K562 (cell line): ENCODE measurements at regions not wholly inside any gene's neighbourhood (a gene's known extent, or its start where the extent isn't known, plus 50 kb on each side); places are given as distances from the start of the nearest gene placed in this dataset.

Experiments
- CBFB ChIP-seq: sonication (generic); formaldehyde crosslinking; IDR thresholded peaks from 2 replicates; pipeline ENCODE4 v1.4.0; 2020; ENCODE audit warnings: mild to moderate bottlenecking, missing genetic modification reagents
- HSF4 ChIP-seq: fragments of 250-450 bp; sonication (Bioruptor Pico); IDR thresholded peaks from 2 replicates; pipeline ENCODE4 v2.1.2; 2022; ENCODE audit warnings: mild to moderate bottlenecking, moderate library complexity, borderline replicate concordance
- POLR2A ChIP-seq: fragments of 450-650 bp; conservative IDR thresholded peaks from 2 replicates; pipeline ENCODE4 v1.6.1; 2016
- TBP ChIP-seq: optimal IDR thresholded peaks from 2 replicates; pipeline ENCODE3; 2011; ENCODE audit warnings: low read depth, low read length, improper control_type of control experiment
- ZNF561 ChIP-seq: fragments of 450-650 bp; formaldehyde crosslinking; conservative IDR thresholded peaks from 2 replicates; pipeline ENCODE4 v1.4.0; 2020; ENCODE audit warnings: mild to moderate bottlenecking, moderate library complexity
- TF ChIP-seq, protein P1 (sequence below), 3 experiments: IDR thresholded peaks in 2 of 3; conservative IDR thresholded peaks in 1 of 3; 2 replicates each; pipeline ENCODE4 v1.5.1; 2011 to 2012; ENCODE audit warnings: low read length in 3 of 3, mild to moderate bottlenecking in 3 of 3, control low read depth in 2 of 3, improper control_type of control experiment in 1 of 3, inconsistent platforms in 1 of 3, low read depth in 1 of 3, mixed read lengths in 1 of 3, moderate library complexity in 1 of 3; ENCODE audit not compliant: insufficient read depth in 2 of 3
- TF ChIP-seq, protein P2 (sequence below): sonication (generic); formaldehyde crosslinking; IDR thresholded peaks from 2 replicates; pipeline ENCODE4 v1.8.1; 2023; ENCODE audit warnings: mild to moderate bottlenecking, missing genetic modification reagents

DNA sequence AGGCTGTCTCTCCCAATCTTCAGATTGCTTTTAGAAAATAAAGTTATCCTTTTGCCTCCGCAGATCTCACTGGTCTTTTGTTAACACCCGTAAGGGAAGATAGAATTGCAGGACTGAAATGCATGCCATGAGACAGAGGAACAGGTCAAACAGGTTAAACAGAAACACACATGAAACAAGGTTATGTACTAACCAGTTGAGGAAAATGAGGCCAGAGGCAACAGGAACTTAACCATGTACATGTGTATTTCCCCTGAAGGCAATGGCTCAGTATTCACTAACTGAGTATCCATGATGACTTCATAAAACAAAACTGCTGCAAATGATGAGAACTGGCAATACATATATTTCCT, 169.1 kb upstream of the NSMCE3 start:
- TF ChIP-seq POLR2A (no peak), HSF4 (CRISPR knock-in tag) (no peak), TBP (no peak), ZNF561 (no peak), CBFB (CRISPR knock-in tag) (no peak)
- TF ChIP-seq, protein P1, sequence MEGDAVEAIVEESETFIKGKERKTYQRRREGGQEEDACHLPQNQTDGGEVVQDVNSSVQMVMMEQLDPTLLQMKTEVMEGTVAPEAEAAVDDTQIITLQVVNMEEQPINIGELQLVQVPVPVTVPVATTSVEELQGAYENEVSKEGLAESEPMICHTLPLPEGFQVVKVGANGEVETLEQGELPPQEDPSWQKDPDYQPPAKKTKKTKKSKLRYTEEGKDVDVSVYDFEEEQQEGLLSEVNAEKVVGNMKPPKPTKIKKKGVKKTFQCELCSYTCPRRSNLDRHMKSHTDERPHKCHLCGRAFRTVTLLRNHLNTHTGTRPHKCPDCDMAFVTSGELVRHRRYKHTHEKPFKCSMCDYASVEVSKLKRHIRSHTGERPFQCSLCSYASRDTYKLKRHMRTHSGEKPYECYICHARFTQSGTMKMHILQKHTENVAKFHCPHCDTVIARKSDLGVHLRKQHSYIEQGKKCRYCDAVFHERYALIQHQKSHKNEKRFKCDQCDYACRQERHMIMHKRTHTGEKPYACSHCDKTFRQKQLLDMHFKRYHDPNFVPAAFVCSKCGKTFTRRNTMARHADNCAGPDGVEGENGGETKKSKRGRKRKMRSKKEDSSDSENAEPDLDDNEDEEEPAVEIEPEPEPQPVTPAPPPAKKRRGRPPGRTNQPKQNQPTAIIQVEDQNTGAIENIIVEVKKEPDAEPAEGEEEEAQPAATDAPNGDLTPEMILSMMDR (IDR thresholded peaks at IDR 0.05 in 2 of 3, conservative IDR thresholded peaks at IDR 0.05 in 1 of 3; ENCODE audit: insufficient read depth in 2 of 3, low read depth in 1 of 3, low read length in 3 of 3) = no peak
- TF ChIP-seq, protein P2, sequence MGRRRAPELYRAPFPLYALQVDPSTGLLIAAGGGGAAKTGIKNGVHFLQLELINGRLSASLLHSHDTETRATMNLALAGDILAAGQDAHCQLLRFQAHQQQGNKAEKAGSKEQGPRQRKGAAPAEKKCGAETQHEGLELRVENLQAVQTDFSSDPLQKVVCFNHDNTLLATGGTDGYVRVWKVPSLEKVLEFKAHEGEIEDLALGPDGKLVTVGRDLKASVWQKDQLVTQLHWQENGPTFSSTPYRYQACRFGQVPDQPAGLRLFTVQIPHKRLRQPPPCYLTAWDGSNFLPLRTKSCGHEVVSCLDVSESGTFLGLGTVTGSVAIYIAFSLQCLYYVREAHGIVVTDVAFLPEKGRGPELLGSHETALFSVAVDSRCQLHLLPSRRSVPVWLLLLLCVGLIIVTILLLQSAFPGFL (CRISPR knock-in tag) = no peak
